MM.1S (cell line): ENCODE measurements at regions not wholly inside any gene's neighbourhood (a gene's known extent, or its start where the extent isn't known, plus 50 kb on each side); places are given as distances from the start of the nearest gene placed in this dataset.

ENCODE experiments used
- DNase-seq: peaks from one replicate; pipeline ENCODE4 v3.0.0-alpha.2; 2015
- H2AFZ ChIP-seq: fragments of 300-600 bp; sonication (generic); 2 replicates; pipeline ENCODE4 v1.6.0; 2016; ENCODE audit warnings: antibody characterized with exemption, low read length
- H3F3A ChIP-seq: fragments of 300-600 bp; sonication (generic); 2 replicates; pipeline ENCODE4 v1.6.1; 2016; ENCODE audit warnings: mild to moderate bottlenecking, antibody characterized with exemption, low read length, moderate library complexity, mixed read lengths; ENCODE audit not compliant: insufficient read depth
- H3K27ac ChIP-seq: fragments of 300-600 bp; sonication (generic); 2 replicates; pipeline ENCODE4 v1.5.1; 2016; ENCODE audit warnings: mild to moderate bottlenecking, low read length
- H3K27me3 ChIP-seq: fragments of 300-600 bp; sonication (generic); replicated peaks from 2 replicates; pipeline ENCODE4 v1.6.0; 2016; ENCODE audit warnings: low read length; ENCODE audit not compliant: insufficient read depth
- H3K36me3 ChIP-seq: fragments of 300-600 bp; sonication (generic); replicated peaks from 2 replicates; pipeline ENCODE4 v1.6.1; 2016; ENCODE audit warnings: mild to moderate bottlenecking, low read length, mixed read lengths; ENCODE audit not compliant: insufficient read depth
- H3K4me1 ChIP-seq: fragments of 300-600 bp; sonication (generic); 2 replicates; pipeline ENCODE4 v1.6.1; 2016; ENCODE audit warnings: low read length, mixed read lengths
- H3K4me2 ChIP-seq: fragments of 300-600 bp; sonication (generic); 2 replicates; pipeline ENCODE4 v1.6.0; 2016; ENCODE audit warnings: low read depth, low read length
- H3K4me3 ChIP-seq: fragments of 300-600 bp; sonication (generic); 2 replicates; pipeline ENCODE4 v1.5.1; 2016; ENCODE audit warnings: low read length, mixed read lengths
- H3K79me2 ChIP-seq: fragments of 300-600 bp; sonication (generic); 2 replicates; pipeline ENCODE4 v1.6.1; 2016; ENCODE audit warnings: mixed run types, low read length, mixed read lengths
- H3K9ac ChIP-seq: fragments of 300-600 bp; sonication (generic); 2 replicates; pipeline ENCODE4 v1.6.1; 2016; ENCODE audit warnings: low read length, mixed read lengths
- H3K9me2 ChIP-seq: fragments of 300-600 bp; sonication (generic); replicated peaks from 2 replicates; pipeline ENCODE4 v1.6.1; 2016; ENCODE audit warnings: mild to moderate bottlenecking, low read length, mixed read lengths; ENCODE audit not compliant: insufficient read depth
- H3K9me3 ChIP-seq: fragments of 300-600 bp; sonication (generic); replicated peaks from 2 replicates; pipeline ENCODE4 v1.6.1; 2016; ENCODE audit warnings: mild to moderate bottlenecking, low read length, mixed read lengths; ENCODE audit not compliant: insufficient read depth
- H4K20me1 ChIP-seq: fragments of 300-600 bp; sonication (generic); 2 replicates; pipeline ENCODE4 v1.6.1; 2016; ENCODE audit warnings: mild to moderate bottlenecking, low read length, moderate library complexity, mixed read lengths; ENCODE audit not compliant: insufficient read depth
- CTCF ChIP-seq: fragments of 300-600 bp; sonication (generic); IDR thresholded peaks from 2 replicates; pipeline ENCODE4 v1.5.1; 2016; ENCODE audit warnings: antibody characterized with exemption, low read length, mixed read lengths
- EZH2 ChIP-seq: fragments of 300-600 bp; sonication (generic); optimal IDR thresholded peaks from 2 replicates; pipeline ENCODE3; 2017; ENCODE audit warnings: low read depth, mild to moderate bottlenecking, antibody characterized with exemption, low read length, mixed read lengths
- EZH2phosphoT487 ChIP-seq: fragments of 300-600 bp; sonication (generic); IDR thresholded peaks from 2 replicates; pipeline ENCODE4 v1.6.1; 2018; ENCODE audit warnings: antibody characterized with exemption, low read length

GRCh38 chr10:57362811-57363210, 904.9 kb downstream of the IPMK start:
- Histone ChIP-seq H3F3A (no peaks in the 10 kb centered on the region), H3K9me3 (no peaks in the 10 kb centered on the region), H4K20me1 (no peaks in the 10 kb centered on the region), H3K9ac (no peak overlapping the region), H3K4me3 (no peak overlapping the region), H3K4me1 (no peaks in the 10 kb centered on the region), H3K27me3 (no peaks in the 10 kb centered on the region), H3K9me2 (no peaks in the 10 kb centered on the region), H3K27ac (no peak overlapping the region), H3K79me2 (no peaks in the 10 kb centered on the region), H3K36me3 (no peaks in the 10 kb centered on the region), H3K4me2 (no peak overlapping the region), H2AFZ (no peak overlapping the region)
- DNase-seq = no peak
- TF ChIP-seq EZH2 (no peak), EZH2phosphoT487 (no peak), CTCF (no peak)

DNA sequence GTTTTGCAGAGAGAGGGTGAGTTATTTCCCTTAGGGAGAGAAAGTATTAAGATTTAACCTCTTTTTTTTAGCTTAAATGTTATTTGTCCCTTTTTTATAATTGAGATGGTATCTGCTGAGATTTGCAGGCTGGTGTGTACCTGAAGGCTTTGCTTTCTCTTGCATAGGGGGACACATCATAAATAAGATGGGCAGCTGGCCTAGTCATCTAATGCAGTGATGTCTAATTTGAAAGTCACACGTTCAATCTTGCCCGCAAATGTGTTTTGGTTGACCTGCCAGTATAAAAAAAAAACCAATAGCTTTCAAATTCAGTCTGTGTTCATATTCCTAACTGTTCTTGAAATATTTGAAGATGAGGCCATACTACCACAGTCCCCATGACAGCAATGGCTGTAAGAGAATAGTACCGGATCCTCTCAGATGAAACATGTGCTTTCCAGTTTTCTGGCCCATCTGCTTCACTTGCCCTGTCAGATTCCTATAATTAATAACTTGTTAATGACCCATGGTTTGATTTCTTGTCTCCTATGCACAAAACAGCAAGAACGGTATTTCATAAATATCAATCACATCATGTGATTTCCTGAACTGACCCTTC, 914.2 kb downstream of the IPMK start:
- TF ChIP-seq CTCF = no peak
- TF ChIP-seq EZH2 = no peak
- no peak for TF ChIP-seq EZH2phosphoT487
- H3K9me2 ChIP-seq = no peaks in the 10 kb centered on the region
- no peaks in the 10 kb centered on the region for H4K20me1 ChIP-seq
- no peak overlapping the region for H2AFZ ChIP-seq
- DNase-seq = no peak
- no peaks in the 10 kb centered on the region for H3K9me3 ChIP-seq
- no peak overlapping the region for H3K9ac ChIP-seq
- no peak overlapping the region for H3K27ac ChIP-seq
- no peaks in the 10 kb centered on the region for H3K4me1 ChIP-seq
- H3K36me3 ChIP-seq = no peaks in the 10 kb centered on the region
- H3K4me2 ChIP-seq = no peak overlapping the region
- no peaks in the 10 kb centered on the region for H3F3A ChIP-seq
- no peaks in the 10 kb centered on the region for H3K79me2 ChIP-seq
- no peaks in the 10 kb centered on the region for H3K27me3 ChIP-seq
- no peak overlapping the region for H3K4me3 ChIP-seq

DNA sequence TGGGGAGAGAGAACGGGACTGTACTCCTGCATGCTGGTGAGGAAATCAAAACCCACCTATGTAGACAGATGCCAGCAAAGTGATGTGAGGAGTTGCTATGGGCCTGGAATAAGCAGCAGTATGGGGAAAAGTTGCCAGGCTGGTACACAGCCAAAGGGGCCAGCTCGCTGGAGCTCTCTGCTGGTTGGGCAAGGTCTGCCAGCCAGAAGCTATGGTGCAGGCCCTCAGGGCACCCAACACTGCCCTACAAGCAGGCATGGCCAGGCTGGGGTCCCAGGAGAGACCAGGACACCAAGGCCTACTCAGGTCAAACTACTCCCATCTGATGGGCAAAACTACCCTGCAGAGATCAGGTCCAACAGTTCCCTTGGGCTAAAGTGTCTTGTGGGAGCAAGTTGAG, 916.6 kb downstream of the IPMK start:
- no peak for DNase-seq
- Histone ChIP-seq H3K9me3 (no peaks in the 10 kb centered on the region), H4K20me1 (no peaks in the 10 kb centered on the region), H3K9me2 (no peaks in the 10 kb centered on the region), H3K27ac (no peak overlapping the region), H3F3A (no peaks in the 10 kb centered on the region), H3K4me2 (no peak overlapping the region), H3K9ac (no peak overlapping the region), H3K4me1 (no peaks in the 10 kb centered on the region), H3K36me3 (no peaks in the 10 kb centered on the region), H3K27me3 (no peaks in the 10 kb centered on the region), H2AFZ (no peak overlapping the region), H3K79me2 (no peaks in the 10 kb centered on the region), H3K4me3 (no peak overlapping the region)
- no peak for TF ChIP-seq EZH2
- no peak for TF ChIP-seq CTCF
- no peak for TF ChIP-seq EZH2phosphoT487
